Cardiac fibroblast (primary cell): ENCODE measurements at regions not wholly inside any gene's neighbourhood (a gene's known extent, or its start where the extent isn't known, plus 50 kb on each side); places are given as distances from the start of the nearest gene placed in this dataset.

ENCODE experiments used
- DNase-seq, 2 donors: peaks; one replicate each; pipeline versions ENCODE4 v3.0.0 to v3.0.0-alpha.2; 2010; ENCODE audit warnings: low read depth in 2 of 2
- H3K4me3 ChIP-seq, 2 donors: replicated peaks in 1 of 2; 1 replicate in 1 of 2; 2 replicates in 1 of 2; pipeline ENCODE4 v1.5.1; 2011; ENCODE audit warnings: low read depth in 2 of 2, low read length in 2 of 2, mild to moderate bottlenecking in 2 of 2, moderate library complexity in 1 of 2
- CTCF ChIP-seq: IDR thresholded peaks from one replicate; pipeline ENCODE4 v1.5.1; 2011; ENCODE audit warnings: low read depth, mild to moderate bottlenecking, low read length, inconsistent platforms

- no peak overlapping the region for H3K4me3 ChIP-seq
- TF ChIP-seq CTCF, result no peak
- no peak for DNase-seq
Measured at GRCh38 chr5:133875179-133875578, 93.2 kb downstream of the C5orf15 start.

GRCh38 chr5:133873449-133873848 lies 95.0 kb downstream of the C5orf15 start:
- peak in 1 of 2 donors; percentile 27 for DNase-seq
- TF ChIP-seq CTCF, result no peak
- no peak overlapping the region for H3K4me3 ChIP-seq

GRCh38 chr5:133870661-133871060 lies 97.8 kb downstream of the C5orf15 start:
- DNase-seq, result peak; percentile 68 to 78
- H3K4me3 ChIP-seq, result no peak overlapping the region
- TF ChIP-seq CTCF, result no peak

GRCh38 chr5:133869519-133870335 lies 98.7 kb downstream of the C5orf15 start:
- DNase-seq, result peak in 1 of 2 donors; percentile 7
- no peak overlapping the region for H3K4me3 ChIP-seq
- TF ChIP-seq CTCF, result no peak

GRCh38 chr5:133868946-133869518 lies 99.4 kb downstream of the C5orf15 start:
- peak; percentile 83 to 84 for DNase-seq

GRCh38 chr5:133867851-133868545 lies 100.4 kb downstream of the C5orf15 start:
- DNase-seq, result no peak
- no peak overlapping the region for H3K4me3 ChIP-seq
- TF ChIP-seq CTCF, result no peak

More at GRCh38 chr5:133868946-133869518, 99.4 kb downstream of the C5orf15 start:
- H3K4me3 ChIP-seq, result no peak overlapping the region
- peak; percentile 74 for TF ChIP-seq CTCF
